ENCODE measurements at regions not wholly inside any gene's neighbourhood (a gene's known extent, or its start where the extent isn't known, plus 50 kb on each side); places are given as distances from the start of the nearest gene placed in this dataset.

GRCh38 chr10:36375107-36375506, 733.0 kb upstream of the FZD8 start:
- no peak for TF ChIP-seq POLR2AphosphoS5 (IDR thresholded peaks at IDR 0.05; ENCODE audit: low read depth, low read length)
- no peak for TF ChIP-seq TAF1 (IDR thresholded peaks at IDR 0.05; ENCODE audit: borderline replicate concordance, low read depth, low read length)

Measured in GM12892 (cell line).